ENCODE measurements at regions not wholly inside any gene's neighbourhood (a gene's known extent, or its start where the extent isn't known, plus 50 kb on each side); places are given as distances from the start of the nearest gene placed in this dataset.

GRCh38 chr13:39100996-39101738, 62.9 kb downstream of the NHLRC3 start:
- H3K27ac ChIP-seq (ENCODE audit: low read length): no peak overlapping the region
- H3K9ac ChIP-seq (ENCODE audit: low read length): no peak overlapping the region
- intact Hi-C loops (cut with micrococcal nuclease): no loop called here
- DNase-seq (no peak), ATAC-seq (no peak)
- no peak overlapping the region for H3K4me3 ChIP-seq (ENCODE audit: low read length)
- TF ChIP-seq CTCF (conservative IDR thresholded peaks at IDR 0.05; ENCODE audit: low read depth, low read length) (no peak), EZH2phosphoT487 (IDR thresholded peaks at IDR 0.05; ENCODE audit: borderline replicate concordance, low read length) (no peak), EZH2 (IDR thresholded peaks at IDR 0.05; ENCODE audit: low read length, unreplicated experiment) (no peak)
- H3K4me1 ChIP-seq (ENCODE audit: insufficient read depth, low read length): no peaks in the 10 kb centered on the region
- H3F3A ChIP-seq (ENCODE audit: low read length, unreplicated experiment): no peaks in the 10 kb centered on the region
- H3K4me2 ChIP-seq (ENCODE audit: low read length): no peak overlapping the region
- BruUV-seq (replicated peaks): no TSS peak
- ChIA-PET CTCF (no interaction called here), POLR2A (ENCODE audit: unreplicated experiment) (no interaction called here)
- H3K27me3 ChIP-seq (ENCODE audit: low read length): peaks cover 25% of the 10 kb centered on the region
- H3K36me3 ChIP-seq (ENCODE audit: low read depth, low read length): no peaks in the 10 kb centered on the region
- no peaks in the 10 kb centered on the region for H3K9me2 ChIP-seq (replicated peaks; ENCODE audit: low read length)
- H4K20me1 ChIP-seq (ENCODE audit: low read length): no peaks in the 10 kb centered on the region
- no peak overlapping the region for H2AFZ ChIP-seq (ENCODE audit: low read length)
- no peaks in the 10 kb centered on the region for H3K79me2 ChIP-seq (ENCODE audit: low read length)
- no peaks in the 10 kb centered on the region for H3K9me3 ChIP-seq (ENCODE audit: low read length)

- H4K20me1 ChIP-seq (ENCODE audit: low read length): no peaks in the 10 kb centered on the region
- CTCF ChIA-PET: no interaction called here
These were observed 64.8 kb downstream of the NHLRC3 start for GRCh38 chr13:39102981-39103490.

More at GRCh38 chr13:39102981-39103490, 64.8 kb downstream of the NHLRC3 start:
- Histone ChIP-seq H3K9me3 (ENCODE audit: low read length) (no peaks in the 10 kb centered on the region), H3K9ac (ENCODE audit: low read length) (no peak overlapping the region), H3K36me3 (ENCODE audit: low read depth, low read length) (no peaks in the 10 kb centered on the region), H3F3A (ENCODE audit: low read length, unreplicated experiment) (no peaks in the 10 kb centered on the region), H2AFZ (ENCODE audit: low read length) (no peak overlapping the region), H3K27me3 (ENCODE audit: low read length) (peaks cover 42% of the 10 kb centered on the region), H3K4me2 (ENCODE audit: low read length) (no peak overlapping the region), H3K79me2 (ENCODE audit: low read length) (no peaks in the 10 kb centered on the region), H3K27ac (ENCODE audit: low read length) (no peak overlapping the region), H3K4me1 (ENCODE audit: insufficient read depth, low read length) (no peaks in the 10 kb centered on the region), H3K9me2 (replicated peaks; ENCODE audit: low read length) (no peaks in the 10 kb centered on the region), H3K4me3 (ENCODE audit: low read length) (no peak overlapping the region)
- intact Hi-C loops (cut with micrococcal nuclease): no loop called here
- TF ChIP-seq EZH2phosphoT487 (IDR thresholded peaks at IDR 0.05; ENCODE audit: borderline replicate concordance, low read length): no peak
- TF ChIP-seq CTCF (conservative IDR thresholded peaks at IDR 0.05; ENCODE audit: low read depth, low read length): no peak
- TF ChIP-seq EZH2 (IDR thresholded peaks at IDR 0.05; ENCODE audit: low read length, unreplicated experiment): no peak
- ATAC-seq (no peak), DNase-seq (no peak)
- POLR2A ChIA-PET (ENCODE audit: unreplicated experiment): no interaction called here
- no TSS peak for BruUV-seq (replicated peaks)
